PC-3 (cell line): ENCODE measurements at regions not wholly inside any gene's neighbourhood (a gene's known extent, or its start where the extent isn't known, plus 50 kb on each side); places are given as distances from the start of the nearest gene placed in this dataset.

ENCODE experiments used
- ATAC-seq: fragments of 200-7000 bp; cut with Tn5 transposase; 2 replicates; pipeline ENCODE4 v1.9.1; 2020; ENCODE audit warnings: mild to moderate bottlenecking, moderate library complexity
- BruUV-seq: library from RNA; stranded (reverse); fragments of 400-500 nt; replicated peaks from 2 replicates; lab custom pipeline; 2021; lab: Mats Ljungman, UMichigan
- CTCF ChIA-PET: fragments of 300-600 bp; sonication (Branson Sonifier 250); formaldehyde crosslinking; loops from one replicate; lab custom pipeline; 2022; ENCODE audit warnings: antibody characterized with exemption; lab: Charles Lee
- POLR2A ChIA-PET: fragments of 300-600 bp; sonication (Branson Sonifier 250); formaldehyde crosslinking; loops from one replicate; lab custom pipeline; 2022; ENCODE audit warnings: antibody characterized with exemption; ENCODE audit not compliant: unreplicated experiment; lab: Charles Lee
- DNase-seq: peaks from one replicate; pipeline ENCODE4 v3.0.0-alpha.2; 2015
- H2AFZ ChIP-seq: fragments of 300-600 bp; sonication (generic); 2 replicates; pipeline ENCODE4 v1.6.0; 2016; ENCODE audit warnings: antibody characterized with exemption, low read length
- H3F3A ChIP-seq: fragments of 300-600 bp; sonication (generic); one replicate; pipeline ENCODE4 v1.6.0; 2017; ENCODE audit warnings: antibody characterized with exemption, low read length, control low read depth, mild to moderate bottlenecking; ENCODE audit not compliant: unreplicated experiment
- H3K27ac ChIP-seq: fragments of 300-600 bp; sonication (generic); 2 replicates; pipeline ENCODE4 v1.5.1; 2016; ENCODE audit warnings: mild to moderate bottlenecking, low read length
- H3K27me3 ChIP-seq: fragments of 300-600 bp; sonication (generic); 2 replicates; pipeline ENCODE4 v1.6.1; 2016; ENCODE audit warnings: low read length, mixed read lengths
- H3K36me3 ChIP-seq: fragments of 300-600 bp; sonication (generic); 2 replicates; pipeline ENCODE4 v1.6.1; 2016; ENCODE audit warnings: low read depth, mixed run types, low read length, mixed read lengths
- H3K4me1 ChIP-seq: fragments of 300-600 bp; sonication (generic); 2 replicates; pipeline ENCODE4 v1.5.1; 2016; ENCODE audit warnings: low read length; ENCODE audit not compliant: insufficient read depth
- H3K4me2 ChIP-seq: fragments of 300-600 bp; sonication (generic); 2 replicates; pipeline ENCODE4 v1.6.0; 2016; ENCODE audit warnings: low read length
- H3K4me3 ChIP-seq: fragments of 300-600 bp; sonication (generic); 2 replicates; pipeline ENCODE4 v1.5.1; 2016; ENCODE audit warnings: mild to moderate bottlenecking, low read length, mixed read lengths
- H3K79me2 ChIP-seq: fragments of 300-600 bp; sonication (generic); 2 replicates; pipeline ENCODE4 v1.6.1; 2017; ENCODE audit warnings: low read length, mixed read lengths
- H3K9ac ChIP-seq: fragments of 300-600 bp; sonication (generic); 2 replicates; pipeline ENCODE4 v1.6.0; 2016; ENCODE audit warnings: mild to moderate bottlenecking, low read length
- H3K9me2 ChIP-seq: fragments of 300-600 bp; sonication (generic); replicated peaks from 2 replicates; pipeline ENCODE4 v1.6.1; 2016; ENCODE audit warnings: mixed run types, low read length, mixed read lengths
- H3K9me3 ChIP-seq: fragments of 300-600 bp; sonication (generic); 2 replicates; pipeline ENCODE4 v1.6.1; 2016; ENCODE audit warnings: low read length, mixed read lengths
- H4K20me1 ChIP-seq: fragments of 300-600 bp; sonication (generic); 2 replicates; pipeline ENCODE4 v1.6.1; 2016; ENCODE audit warnings: low read length, mixed read lengths
- EZH2 ChIP-seq: fragments of 300-600 bp; sonication (generic); IDR thresholded peaks from one replicate; pipeline ENCODE4 v1.6.1; 2017; ENCODE audit warnings: antibody characterized with exemption, mild to moderate bottlenecking, low read length; ENCODE audit not compliant: unreplicated experiment
- EZH2phosphoT487 ChIP-seq: fragments of 300-600 bp; sonication (generic); IDR thresholded peaks from 2 replicates; pipeline ENCODE4 v1.6.1; 2018; ENCODE audit warnings: mild to moderate bottlenecking, antibody characterized with exemption, low read length, borderline replicate concordance
- intact Hi-C: fragments of 100-400 bp; cut with micrococcal nuclease; formaldehyde crosslinking; loops from 2 replicates; pipeline ENCODE4 v1.9.0; 2023
- TF ChIP-seq, protein P1 (sequence below): fragments of 300-600 bp; sonication (generic); conservative IDR thresholded peaks from 2 replicates; pipeline ENCODE4 v1.5.1; 2017; ENCODE audit warnings: antibody characterized with exemption, low read depth, mild to moderate bottlenecking, low read length

DNA sequence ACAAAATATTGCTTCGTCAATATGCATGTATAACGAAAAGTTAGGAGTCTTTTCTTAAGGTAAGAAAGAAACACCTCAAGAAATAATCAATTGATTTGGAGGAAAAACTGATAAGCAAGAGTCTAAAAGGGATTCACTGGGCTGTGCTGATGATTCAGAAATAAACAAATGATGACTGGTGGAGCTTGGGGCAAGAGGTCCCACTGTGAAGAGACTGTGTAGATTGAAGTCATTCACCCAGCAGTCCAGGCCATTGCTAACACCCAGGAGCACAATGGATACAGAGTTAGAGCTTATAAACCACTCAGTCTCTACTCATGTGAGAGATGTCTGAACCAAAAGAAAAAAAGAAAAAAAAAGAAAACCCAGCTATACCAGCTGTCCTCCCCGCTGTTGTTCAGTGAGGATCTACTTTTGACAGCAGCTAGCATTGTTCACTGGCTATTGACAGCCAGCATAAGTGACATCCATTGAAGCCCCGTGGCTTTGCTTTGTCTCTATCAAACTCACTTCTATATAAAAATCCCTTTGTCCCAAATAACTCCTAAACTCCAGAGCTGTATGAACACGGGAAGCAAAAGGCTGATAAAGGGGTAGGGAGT, 255.5 kb downstream of the KCTD12 start:
- H3K9me3 ChIP-seq: no peaks in the 10 kb centered on the region
- no peaks in the 10 kb centered on the region for H3K79me2 ChIP-seq
- peaks cover 15% of the 10 kb centered on the region for H3K27me3 ChIP-seq
- H3K36me3 ChIP-seq: no peaks in the 10 kb centered on the region
- H3F3A ChIP-seq: no peaks in the 10 kb centered on the region
- H4K20me1 ChIP-seq: no peaks in the 10 kb centered on the region
- ChIA-PET POLR2A (no interaction called here), CTCF (no interaction called here)
- ATAC-seq (no peak), DNase-seq (no peak)
- H3K4me2 ChIP-seq: no peak overlapping the region
- no peak for TF ChIP-seq EZH2phosphoT487
- no peak overlapping the region for H3K27ac ChIP-seq
- intact Hi-C loops: no loop called here
- no peaks in the 10 kb centered on the region for H3K4me1 ChIP-seq
- BruUV-seq: no TSS peak
- H2AFZ ChIP-seq: no peak overlapping the region
- no peak overlapping the region for H3K4me3 ChIP-seq
- no peaks in the 10 kb centered on the region for H3K9me2 ChIP-seq
- H3K9ac ChIP-seq: no peak overlapping the region

DNA sequence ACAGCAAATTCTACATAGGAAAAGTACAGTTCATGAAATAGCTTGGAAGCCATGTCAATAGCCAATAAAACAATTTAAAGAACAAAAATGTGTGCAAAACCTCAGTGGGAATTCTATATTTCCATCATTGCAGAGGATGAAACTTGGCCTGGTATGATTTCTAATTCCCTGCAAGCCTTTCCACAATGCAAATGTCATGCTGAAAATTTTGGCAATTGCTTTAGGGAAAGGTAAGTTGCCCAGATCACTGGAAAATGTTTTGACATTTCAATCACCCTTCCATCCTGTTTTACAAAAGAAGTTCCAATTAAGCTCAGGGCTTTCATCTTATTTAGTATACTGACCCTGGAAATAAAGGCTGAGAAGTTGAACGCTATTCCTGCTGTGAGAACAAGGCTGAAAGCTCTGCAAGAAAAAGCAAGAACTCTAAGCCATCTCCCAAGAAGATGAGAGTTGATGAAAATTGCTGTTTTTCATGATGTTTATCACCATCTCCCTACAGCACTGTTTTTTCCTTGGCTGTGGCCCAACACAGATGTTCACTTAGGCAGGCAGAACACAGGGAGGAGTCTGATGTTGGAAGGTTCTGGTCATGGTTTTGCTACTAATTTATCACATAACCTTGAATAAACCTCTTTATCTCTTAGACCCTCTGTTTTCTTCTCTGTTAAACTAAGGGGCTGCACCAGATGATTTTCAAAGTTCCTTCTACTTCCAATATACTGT, 263.7 kb downstream of the KCTD12 start:
- ChIA-PET POLR2A (no interaction called here), CTCF (no interaction called here)
- no peaks in the 10 kb centered on the region for H3K79me2 ChIP-seq
- H4K20me1 ChIP-seq: no peaks in the 10 kb centered on the region
- H3K36me3 ChIP-seq: no peaks in the 10 kb centered on the region
- intact Hi-C loops: no loop called here
- no peak for ATAC-seq
- DNase-seq: no peak
- H3K4me1 ChIP-seq: no peaks in the 10 kb centered on the region
- no peak overlapping the region for H3K4me3 ChIP-seq
- H2AFZ ChIP-seq: no peak overlapping the region
- H3K4me2 ChIP-seq: no peak overlapping the region
- H3K9ac ChIP-seq: no peak overlapping the region
- H3K27me3 ChIP-seq: peaks cover 5% of the 10 kb centered on the region; the same call in 1 of the 2 replicates
- TF ChIP-seq, protein P1, sequence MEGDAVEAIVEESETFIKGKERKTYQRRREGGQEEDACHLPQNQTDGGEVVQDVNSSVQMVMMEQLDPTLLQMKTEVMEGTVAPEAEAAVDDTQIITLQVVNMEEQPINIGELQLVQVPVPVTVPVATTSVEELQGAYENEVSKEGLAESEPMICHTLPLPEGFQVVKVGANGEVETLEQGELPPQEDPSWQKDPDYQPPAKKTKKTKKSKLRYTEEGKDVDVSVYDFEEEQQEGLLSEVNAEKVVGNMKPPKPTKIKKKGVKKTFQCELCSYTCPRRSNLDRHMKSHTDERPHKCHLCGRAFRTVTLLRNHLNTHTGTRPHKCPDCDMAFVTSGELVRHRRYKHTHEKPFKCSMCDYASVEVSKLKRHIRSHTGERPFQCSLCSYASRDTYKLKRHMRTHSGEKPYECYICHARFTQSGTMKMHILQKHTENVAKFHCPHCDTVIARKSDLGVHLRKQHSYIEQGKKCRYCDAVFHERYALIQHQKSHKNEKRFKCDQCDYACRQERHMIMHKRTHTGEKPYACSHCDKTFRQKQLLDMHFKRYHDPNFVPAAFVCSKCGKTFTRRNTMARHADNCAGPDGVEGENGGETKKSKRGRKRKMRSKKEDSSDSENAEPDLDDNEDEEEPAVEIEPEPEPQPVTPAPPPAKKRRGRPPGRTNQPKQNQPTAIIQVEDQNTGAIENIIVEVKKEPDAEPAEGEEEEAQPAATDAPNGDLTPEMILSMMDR: no peak
- no peak for TF ChIP-seq EZH2phosphoT487
- TF ChIP-seq EZH2: no peak
- no peaks in the 10 kb centered on the region for H3F3A ChIP-seq
- no TSS peak for BruUV-seq
- no peak overlapping the region for H3K27ac ChIP-seq
- H3K9me3 ChIP-seq: no peaks in the 10 kb centered on the region
- no peaks in the 10 kb centered on the region for H3K9me2 ChIP-seq

DNA sequence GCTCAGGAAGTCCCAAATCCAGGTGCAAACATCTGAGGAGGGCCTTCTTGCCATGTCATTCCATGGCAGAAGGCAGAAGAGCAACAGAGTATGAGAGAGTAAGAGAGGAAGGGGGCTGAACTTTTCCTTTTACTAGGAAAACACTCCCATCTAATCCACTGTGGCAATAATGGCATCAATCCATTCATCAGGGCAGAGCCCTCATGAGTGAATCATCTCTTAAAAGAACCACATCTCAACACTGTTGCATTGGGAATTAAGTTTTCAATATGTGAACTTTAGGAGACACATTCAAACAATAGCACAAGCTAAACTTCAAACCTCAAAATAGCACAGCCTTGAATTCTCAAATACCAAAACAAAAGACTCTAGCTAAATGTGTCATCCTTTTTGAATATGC, 264.5 kb downstream of the KCTD12 start:
- intact Hi-C loops: no loop called here
- DNase-seq: no peak

More for the DNA sequence above, 264.5 kb downstream of the KCTD12 start:
- Histone ChIP-seq H3K4me3 (no peak overlapping the region), H3K9me2 (no peaks in the 10 kb centered on the region), H3F3A (no peaks in the 10 kb centered on the region), H3K4me1 (no peaks in the 10 kb centered on the region), H3K9ac (no peak overlapping the region), H3K36me3 (no peaks in the 10 kb centered on the region), H4K20me1 (no peaks in the 10 kb centered on the region), H2AFZ (no peak overlapping the region), H3K4me2 (no peak overlapping the region), H3K27ac (no peak overlapping the region), H3K9me3 (no peaks in the 10 kb centered on the region), H3K27me3 (peaks cover 5% of the 10 kb centered on the region; the same call in 1 of the 2 replicates), H3K79me2 (no peaks in the 10 kb centered on the region)
- no TSS peak for BruUV-seq
- no peak for ATAC-seq
- TF ChIP-seq, protein P1: no peak
- CTCF ChIA-PET: no interaction called here
- POLR2A ChIA-PET: no interaction called here
